ENCODE measurements at regions not wholly inside any gene's neighbourhood (a gene's known extent, or its start where the extent isn't known, plus 50 kb on each side); places are given as distances from the start of the nearest gene placed in this dataset.

- TF ChIP-seq CTCF (IDR thresholded peaks at IDR 0.05) (no peak), ZFX (IDR thresholded peaks at IDR 0.05; ENCODE audit: borderline replicate concordance) (no peak)
Observed at GRCh38 chr22:49090061-49090852, 737.4 kb downstream of the BRD1 start.
